ENCODE measurements at regions not wholly inside any gene's neighbourhood (a gene's known extent, or its start where the extent isn't known, plus 50 kb on each side); places are given as distances from the start of the nearest gene placed in this dataset.
"Not testable (repeated sequence)": the region's sequence is repeated elsewhere in the genome, so short reads cannot be mapped to it uniquely, and the experiment has no call there.

DNA sequence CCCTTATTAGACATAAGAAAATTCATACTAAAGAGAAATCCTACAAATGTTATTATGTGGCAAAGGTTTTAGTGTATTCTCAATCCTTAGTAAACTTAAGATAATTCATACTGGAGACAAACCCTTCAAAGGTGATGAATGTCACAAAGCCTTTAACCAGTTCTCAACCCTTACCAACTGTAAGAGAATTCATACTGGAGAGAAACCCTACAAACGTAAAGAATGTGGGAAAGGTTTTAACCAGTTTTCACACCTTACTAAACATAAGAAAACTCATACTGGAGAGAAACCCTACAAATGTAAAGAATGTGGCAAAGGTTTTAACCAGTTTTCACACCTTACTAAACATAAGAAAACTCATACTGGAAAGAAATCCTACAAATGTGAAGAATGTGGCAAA lies 93.2 kb downstream of the ZNF680 start:
- DNase-seq: no peak
- WGBS, 2 donors: 20 to 37% methylated on average over 1 of the region's 1 CpG
- Histone ChIP-seq H3K4me3 (no peak overlapping the region), H3K9me3 (no peaks in the 10 kb centered on the region), H3K4me1 (no peaks in the 10 kb centered on the region), H3K27ac (no peak overlapping the region), H3K36me3 (no peaks in the 10 kb centered on the region), H3K27me3 (no peaks in the 10 kb centered on the region)
- ATAC-seq: no peak
- TF ChIP-seq, protein P1, sequence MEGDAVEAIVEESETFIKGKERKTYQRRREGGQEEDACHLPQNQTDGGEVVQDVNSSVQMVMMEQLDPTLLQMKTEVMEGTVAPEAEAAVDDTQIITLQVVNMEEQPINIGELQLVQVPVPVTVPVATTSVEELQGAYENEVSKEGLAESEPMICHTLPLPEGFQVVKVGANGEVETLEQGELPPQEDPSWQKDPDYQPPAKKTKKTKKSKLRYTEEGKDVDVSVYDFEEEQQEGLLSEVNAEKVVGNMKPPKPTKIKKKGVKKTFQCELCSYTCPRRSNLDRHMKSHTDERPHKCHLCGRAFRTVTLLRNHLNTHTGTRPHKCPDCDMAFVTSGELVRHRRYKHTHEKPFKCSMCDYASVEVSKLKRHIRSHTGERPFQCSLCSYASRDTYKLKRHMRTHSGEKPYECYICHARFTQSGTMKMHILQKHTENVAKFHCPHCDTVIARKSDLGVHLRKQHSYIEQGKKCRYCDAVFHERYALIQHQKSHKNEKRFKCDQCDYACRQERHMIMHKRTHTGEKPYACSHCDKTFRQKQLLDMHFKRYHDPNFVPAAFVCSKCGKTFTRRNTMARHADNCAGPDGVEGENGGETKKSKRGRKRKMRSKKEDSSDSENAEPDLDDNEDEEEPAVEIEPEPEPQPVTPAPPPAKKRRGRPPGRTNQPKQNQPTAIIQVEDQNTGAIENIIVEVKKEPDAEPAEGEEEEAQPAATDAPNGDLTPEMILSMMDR (IDR thresholded peaks at IDR 0.05): no peak
- no peak for FAIRE-seq
- intact Hi-C loops (cut with DNase I): no loop called here

GRCh38 chr7:64465551-64465950 lies 97.3 kb downstream of the ZNF680 start:
- TF ChIP-seq, protein P1 (IDR thresholded peaks at IDR 0.05): no peak
- FAIRE-seq (no peak), ATAC-seq (no peak), DNase-seq (no peak)
- H3K27ac ChIP-seq: no peak overlapping the region
- intact Hi-C loops (cut with DNase I): no loop called here
- no peaks in the 10 kb centered on the region for H3K36me3 ChIP-seq
- H3K4me1 ChIP-seq: no peaks in the 10 kb centered on the region
- H3K4me3 ChIP-seq: no peak overlapping the region
- no peaks in the 10 kb centered on the region for H3K27me3 ChIP-seq
- H3K9me3 ChIP-seq: no peaks in the 10 kb centered on the region
- 66 to 68% methylated on average over 1 of the region's 1 CpG for WGBS, 2 donors

- Histone ChIP-seq H3K27me3 (no peaks in the 10 kb centered on the region), H3K36me3 (no peaks in the 10 kb centered on the region), H3K9me3 (no peaks in the 10 kb centered on the region), H3K4me1 (no peaks in the 10 kb centered on the region), H3K27ac (no peak overlapping the region), H3K4me3 (peak overlapping the region in 2 of 4 donors; percentile 30 to 32)
- no peak for FAIRE-seq
- WGBS, 2 donors: 11 to 25% methylated on average over 38 of the region's 38 CpGs
- intact Hi-C loops (cut with DNase I): no loop called here
- DNase-seq: peak; percentile 29 to 59 (median 48)
- peak; percentile 69 to 96 (median 82) for ATAC-seq
- TF ChIP-seq, protein P1 (IDR thresholded peaks at IDR 0.05): no peak
Measured at GRCh38 chr7:64463636-64464375, 99.1 kb downstream of the ZNF680 start.

DNA sequence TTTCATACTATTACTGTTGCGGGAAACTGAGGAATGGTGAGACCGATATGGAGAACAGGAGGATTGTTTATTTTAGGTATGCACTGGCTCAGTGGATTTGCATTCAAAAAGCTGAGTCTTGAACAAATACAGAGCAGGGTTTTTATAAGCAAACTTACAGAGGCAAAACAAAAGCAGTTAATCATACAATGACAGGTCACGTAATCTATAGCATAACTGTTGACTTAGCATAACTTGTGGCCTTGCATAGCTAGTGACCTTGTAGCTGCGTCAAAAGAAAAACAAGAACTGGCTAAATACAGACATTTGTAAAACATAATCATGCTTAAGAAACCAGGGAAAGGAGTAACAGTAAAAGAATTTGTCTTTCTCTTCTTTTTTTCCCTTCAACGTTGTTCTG lies 103.0 kb downstream of the ZNF680 start:
- H3K9me3 ChIP-seq; H3K4me3 ChIP-seq; DNase-seq; FAIRE-seq; ATAC-seq; intact Hi-C loops (cut with DNase I); H3K36me3 ChIP-seq; H3K27me3 ChIP-seq; H3K4me1 ChIP-seq; H3K27ac ChIP-seq: not testable (repeated sequence)
- 32 to 39% methylated on average over 5 of the region's 5 CpGs for WGBS, 2 donors

DNA sequence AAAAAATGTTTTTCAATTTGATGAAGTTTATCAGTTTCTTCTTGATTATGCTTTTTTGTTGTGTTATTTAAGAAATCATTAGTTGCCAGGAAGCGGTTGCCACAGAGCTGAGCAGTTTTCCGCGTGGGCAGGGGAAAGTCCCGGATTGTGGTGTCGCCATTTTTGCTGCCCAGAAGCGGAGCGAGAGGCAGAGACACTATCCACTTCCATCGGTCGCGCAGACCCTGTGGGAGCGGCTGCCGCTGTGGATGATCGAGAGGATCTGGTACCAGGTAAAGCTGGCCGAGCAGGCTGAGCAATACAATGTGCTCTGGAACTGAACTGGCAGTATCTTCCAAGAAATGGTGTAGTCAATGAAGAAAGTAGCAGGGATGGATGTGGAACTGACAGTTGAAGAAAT lies 119.8 kb downstream of the ZNF736 start:
- Histone ChIP-seq H3K27me3 (no peaks in the 10 kb centered on the region), H3K9me3 (no peaks in the 10 kb centered on the region), H3K4me1 (no peaks in the 10 kb centered on the region), H3K27ac (no peak overlapping the region), H3K4me3 (no peak overlapping the region), H3K36me3 (no peaks in the 10 kb centered on the region)
- 75 to 82% methylated on average over 14 of the region's 14 CpGs for WGBS, 2 donors
- FAIRE-seq (no peak), ATAC-seq (no peak), DNase-seq (no peak)
- intact Hi-C loops (cut with DNase I): no loop called here
- TF ChIP-seq, protein P1 (IDR thresholded peaks at IDR 0.05): no peak
